A549 (cell line): ENCODE measurements at regions not wholly inside any gene's neighbourhood (a gene's known extent, or its start where the extent isn't known, plus 50 kb on each side); places are given as distances from the start of the nearest gene placed in this dataset.

Source experiments
- ATAC-seq, 2 experiments: fragments of 200-7000 bp in 1 of 2; fragments of >200 bp in 1 of 2; cut with Nextera tagmentation in 1 of 2; cut with Tn5 transposase in 1 of 2; 3 replicates each; pipeline versions ENCODE4 v1.8.0 to v1.9.1; 2018 to 2020; ENCODE audit warnings: mild to moderate bottlenecking in 1 of 2, moderate library complexity in 1 of 2
- CTCF ChIA-PET: fragments of 300-600 bp; sonication (Branson Sonifier 250); formaldehyde crosslinking; extraction: SDS; loops from one replicate; lab custom pipeline; 2021; ENCODE audit warnings: antibody characterized with exemption, inconsistent platforms; lab: Yijun Ruan, JAX
- POLR2A ChIA-PET: fragments of 350-600 bp; formaldehyde crosslinking; extraction: SDS; loops from one replicate; lab custom pipeline; 2021; ENCODE audit warnings: antibody characterized with exemption, inconsistent platforms; lab: Yijun Ruan, JAX
- DNase-seq, 2 experiments: peaks; one replicate each; pipeline versions ENCODE4 v3.0.0 to v3.0.0-alpha.2; 2011 to 2016; ENCODE audit warnings: low read depth in 1 of 2, low spot score in 1 of 2
- FAIRE-seq: peaks from 2 replicates; lab custom pipeline; 2011; peaks lifted over from hg19 to GRCh38; lab: Jason Lieb, UNC
- H3K27ac ChIP-seq, 2 experiments: fragments of >200 bp; sonication (Bioruptor Twin); formaldehyde crosslinking; 3 replicates each; pipeline ENCODE4 v1.5.1; 2016 to 2017
- H3K4me1 ChIP-seq: fragments of >200 bp; sonication (Bioruptor Twin); formaldehyde crosslinking; 3 replicates; pipeline ENCODE4 v1.6.1; 2016
- H3K4me2 ChIP-seq: fragments of >200 bp; sonication (Bioruptor Twin); formaldehyde crosslinking; 3 replicates; pipeline ENCODE4 v1.6.1; 2016
- H3K4me3 ChIP-seq: fragments of >200 bp; sonication (Bioruptor Twin); formaldehyde crosslinking; 3 replicates; pipeline ENCODE4 v1.5.1; 2016
- H3K9me3 ChIP-seq: fragments of >200 bp; sonication (Bioruptor Twin); formaldehyde crosslinking; 3 replicates; pipeline ENCODE4 v1.6.1; 2016
- ATOH8 ChIP-seq: fragments of 250-450 bp; sonication (Bioruptor Pico); IDR thresholded peaks from 2 replicates; pipeline ENCODE4 v1.5.0; 2020; ENCODE audit warnings: low read depth, mild to moderate bottlenecking, moderate library complexity
- CBX8 ChIP-seq: fragments of 200-600 bp; sonication (generic); IDR thresholded peaks from 2 replicates; pipeline ENCODE4 v1.6.1; 2016
- CEBPB ChIP-seq, 2 experiments: fragments of >200 bp in 1 of 2; sonication (Bioruptor Twin) in 1 of 2; formaldehyde crosslinking in 1 of 2; IDR thresholded peaks; 2 replicates each; pipeline ENCODE4 v1.6.1; 2012 to 2016
- CHD2 ChIP-seq: fragments of 150-350 bp; IDR thresholded peaks from 2 replicates; pipeline ENCODE4 v1.6.1; 2014; ENCODE audit warnings: low read length; ENCODE audit not compliant: partially characterized antibody
- E2F6 ChIP-seq: IDR thresholded peaks from 2 replicates; pipeline ENCODE4 v1.6.1; 2012; ENCODE audit warnings: low read depth, borderline replicate concordance
- EHF ChIP-seq: fragments of 250-450 bp; sonication (Bioruptor Pico); IDR thresholded peaks from 2 replicates; pipeline ENCODE4 v1.5.0; 2020; ENCODE audit warnings: mild to moderate bottlenecking
- ESRRA ChIP-seq: fragments of 150-350 bp; IDR thresholded peaks from 2 replicates; pipeline ENCODE4 v1.6.1; 2014; ENCODE audit warnings: mild to moderate bottlenecking, low read length, borderline replicate concordance
- FOXS1 ChIP-seq: fragments of 250-450 bp; sonication (Bioruptor Pico); IDR thresholded peaks from 2 replicates; pipeline ENCODE4 v1.5.0; 2020; ENCODE audit warnings: mild to moderate bottlenecking, moderate library complexity
- GATA3 ChIP-seq: IDR thresholded peaks from 2 replicates; pipeline ENCODE4 v1.6.1; 2012; ENCODE audit warnings: borderline replicate concordance
- HDAC2 ChIP-seq: fragments of 200-600 bp; sonication (generic); IDR thresholded peaks from 2 replicates; pipeline ENCODE4 v1.6.1; 2016
- HEYL ChIP-seq: fragments of 250-450 bp; sonication (Bioruptor Pico); IDR thresholded peaks from 2 replicates; pipeline ENCODE4 v1.8.0; 2021; ENCODE audit warnings: mild to moderate bottlenecking, moderate library complexity
- JUNB ChIP-seq: fragments of >200 bp; sonication (Bioruptor Twin); formaldehyde crosslinking; IDR thresholded peaks from 2 replicates; pipeline ENCODE4 v1.6.1; 2016
- KDM1A ChIP-seq: fragments of 200-600 bp; sonication (generic); IDR thresholded peaks from 2 replicates; pipeline ENCODE4 v1.6.1; 2016; ENCODE audit warnings: low read depth, mild to moderate bottlenecking
- MAFK ChIP-seq: fragments of 450-650 bp; IDR thresholded peaks from 2 replicates; pipeline ENCODE4 v1.6.1; 2014; ENCODE audit not compliant: partially characterized antibody
- MYC ChIP-seq: IDR thresholded peaks from 2 replicates; pipeline ENCODE4 v1.6.1; 2012; ENCODE audit warnings: mild to moderate bottlenecking, inconsistent platforms, low read length, improper control_type of control experiment, borderline replicate concordance
- NPAS2 ChIP-seq: fragments of 250-450 bp; sonication (Bioruptor Pico); IDR thresholded peaks from 2 replicates; pipeline ENCODE4 v1.8.0; 2022; ENCODE audit warnings: mild to moderate bottlenecking, moderate library complexity, borderline replicate concordance
- NR3C1 ChIP-seq: fragments of >200 bp; sonication (Bioruptor Twin); formaldehyde crosslinking; IDR thresholded peaks from 3 replicates; pipeline ENCODE4 v1.6.1; 2017
- PHF8 ChIP-seq: fragments of 200-600 bp; sonication (generic); IDR thresholded peaks from 2 replicates; pipeline ENCODE4 v1.6.1; 2016; ENCODE audit warnings: low read depth, mild to moderate bottlenecking, antibody characterized with exemption, moderate library complexity, borderline replicate concordance
- RAD21 ChIP-seq, 2 experiments: fragments of >200 bp in 1 of 2; sonication (Bioruptor Twin) in 1 of 2; formaldehyde crosslinking in 1 of 2; IDR thresholded peaks in 1 of 2; conservative IDR thresholded peaks in 1 of 2; 2 replicates in 1 of 2; 3 replicates in 1 of 2; pipeline ENCODE4 v1.6.1; 2012 to 2018; ENCODE audit warnings: inconsistent platforms in 1 of 2
- RARB ChIP-seq: fragments of 250-450 bp; sonication (Bioruptor Pico); IDR thresholded peaks from 2 replicates; pipeline ENCODE4 v1.8.0; 2021; ENCODE audit warnings: mild to moderate bottlenecking, moderate library complexity
- RCOR1 ChIP-seq: fragments of 150-350 bp; IDR thresholded peaks from 2 replicates; pipeline ENCODE4 v1.6.1; 2014; ENCODE audit warnings: antibody characterized with exemption, low read length, low read depth
- RFX5 ChIP-seq: fragments of 450-650 bp; IDR thresholded peaks from 2 replicates; pipeline ENCODE4 v1.7.1; 2014; ENCODE audit warnings: antibody characterized with exemption, mild to moderate bottlenecking, moderate library complexity
- RNF2 ChIP-seq: fragments of 200-600 bp; sonication (generic); IDR thresholded peaks from 2 replicates; pipeline ENCODE4 v1.6.1; 2016; ENCODE audit warnings: low read depth, mild to moderate bottlenecking, antibody characterized with exemption, moderate library complexity, borderline replicate concordance
- TFCP2L1 ChIP-seq: fragments of 250-450 bp; sonication (Bioruptor Pico); IDR thresholded peaks from 2 replicates; pipeline ENCODE4 v1.5.0; 2021; ENCODE audit warnings: mild to moderate bottlenecking
- ZC3H11A ChIP-seq: fragments of 450-650 bp; IDR thresholded peaks from 2 replicates; pipeline ENCODE4 v1.6.1; 2014; ENCODE audit warnings: antibody characterized with exemption, mild to moderate bottlenecking
- ZSCAN20 ChIP-seq: fragments of 250-450 bp; sonication (Bioruptor Pico); IDR thresholded peaks from 2 replicates; pipeline ENCODE4 v1.8.0; 2022; ENCODE audit warnings: mild to moderate bottlenecking, moderate library complexity
- WGBS: methylation state at CpG from one replicate; pipeline ENCODE4 v1.1.6; 2017; ENCODE audit errors: missing lambda C conversion rate; 5-methylcytosine and 5-hydroxymethylcytosine counted together
- TF ChIP-seq, protein P1 (sequence below): fragments of >200 bp; sonication (Bioruptor Twin); formaldehyde crosslinking; IDR thresholded peaks from 3 replicates; pipeline ENCODE4 v1.6.1; 2016
- TF ChIP-seq, protein P2 (sequence below): fragments of 450-650 bp; IDR thresholded peaks from 2 replicates; pipeline ENCODE4 v1.6.1; 2014; ENCODE audit warnings: antibody characterized with exemption
- TF ChIP-seq, protein P3 (sequence below): fragments of 250-450 bp; sonication (Bioruptor Pico); IDR thresholded peaks from 2 replicates; pipeline ENCODE4 v1.5.0; 2021; ENCODE audit warnings: mild to moderate bottlenecking, moderate library complexity, borderline replicate concordance

- ATAC-seq, result no peak
- Histone ChIP-seq H3K4me1 (no peaks in the 10 kb centered on the region), H3K27ac (no peak overlapping the region), H3K4me3 (no peak overlapping the region), H3K9me3 (no peaks in the 10 kb centered on the region), H3K4me2 (no peak overlapping the region)
- POLR2A ChIA-PET, result no interaction called here
- TF ChIP-seq ZC3H11A (no peak), TFCP2L1 (CRISPR knock-in tag) (no peak), RFX5 (no peak), RARB (CRISPR knock-in tag) (no peak), ESRRA (no peak), JUNB (no peak), KDM1A (no peak)
- TF ChIP-seq, protein P1, sequence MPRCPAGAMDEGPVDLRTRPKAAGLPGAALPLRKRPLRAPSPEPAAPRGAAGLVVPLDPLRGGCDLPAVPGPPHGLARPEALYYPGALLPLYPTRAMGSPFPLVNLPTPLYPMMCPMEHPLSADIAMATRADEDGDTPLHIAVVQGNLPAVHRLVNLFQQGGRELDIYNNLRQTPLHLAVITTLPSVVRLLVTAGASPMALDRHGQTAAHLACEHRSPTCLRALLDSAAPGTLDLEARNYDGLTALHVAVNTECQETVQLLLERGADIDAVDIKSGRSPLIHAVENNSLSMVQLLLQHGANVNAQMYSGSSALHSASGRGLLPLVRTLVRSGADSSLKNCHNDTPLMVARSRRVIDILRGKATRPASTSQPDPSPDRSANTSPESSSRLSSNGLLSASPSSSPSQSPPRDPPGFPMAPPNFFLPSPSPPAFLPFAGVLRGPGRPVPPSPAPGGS, result no peak
- FAIRE-seq, result no peak
- DNase-seq, result no peak
- CTCF ChIA-PET, result no interaction called here
- 0% methylated on average over 1 of the region's 1 CpG for WGBS
These were observed 330.6 kb downstream of the KCNRG start for GRCh38 chr13:50345804-50346203.

DNA sequence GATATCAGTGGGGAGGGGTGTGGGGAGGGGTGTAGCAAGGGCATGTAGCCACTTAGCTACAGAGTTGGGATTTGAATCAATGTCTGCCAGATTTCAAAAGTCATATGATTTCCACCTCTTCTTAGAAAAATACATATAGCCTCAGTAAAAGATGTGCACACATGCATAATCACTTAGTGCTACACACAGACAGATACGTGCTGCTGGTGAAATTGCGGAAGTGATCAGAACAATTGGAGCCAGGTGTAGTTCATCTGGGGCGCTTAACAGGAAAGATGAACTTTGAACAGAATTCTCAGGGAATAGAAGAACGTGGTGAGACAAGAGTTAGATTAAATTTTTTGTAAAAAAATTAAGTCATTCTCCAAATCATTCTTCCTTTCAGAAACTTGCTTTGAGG is 333.1 kb downstream of the KCNRG start:
- ATAC-seq (no peak), DNase-seq (no peak), FAIRE-seq (no peak)
- Histone ChIP-seq H3K4me2 (no peak overlapping the region), H3K4me1 (no peaks in the 10 kb centered on the region), H3K9me3 (no peaks in the 10 kb centered on the region), H3K4me3 (no peak overlapping the region), H3K27ac (no peak overlapping the region)
- no peak for TF ChIP-seq EHF
- TF ChIP-seq CHD2, result no peak
- TF ChIP-seq RAD21 (conservative IDR thresholded peaks at IDR 0.05 in 1 of 2, IDR thresholded peaks at IDR 0.05 in 1 of 2), result no peak
- no peak for TF ChIP-seq PHF8
- TF ChIP-seq FOXS1 (CRISPR knock-in tag), result no peak
- TF ChIP-seq MYC, result no peak
- TF ChIP-seq HDAC2, result no peak
- TF ChIP-seq CEBPB (IDR thresholded peaks at IDR 0.05), result no peak
- no peak for TF ChIP-seq RFX5
- no peak for TF ChIP-seq ATOH8 (CRISPR knock-in tag)
- TF ChIP-seq KDM1A, result no peak
- TF ChIP-seq ZSCAN20, result no peak
- POLR2A ChIA-PET, result no interaction called here
- CTCF ChIA-PET, result no interaction called here
- WGBS, result 88% methylated on average over 4 of the region's 4 CpGs

DNA sequence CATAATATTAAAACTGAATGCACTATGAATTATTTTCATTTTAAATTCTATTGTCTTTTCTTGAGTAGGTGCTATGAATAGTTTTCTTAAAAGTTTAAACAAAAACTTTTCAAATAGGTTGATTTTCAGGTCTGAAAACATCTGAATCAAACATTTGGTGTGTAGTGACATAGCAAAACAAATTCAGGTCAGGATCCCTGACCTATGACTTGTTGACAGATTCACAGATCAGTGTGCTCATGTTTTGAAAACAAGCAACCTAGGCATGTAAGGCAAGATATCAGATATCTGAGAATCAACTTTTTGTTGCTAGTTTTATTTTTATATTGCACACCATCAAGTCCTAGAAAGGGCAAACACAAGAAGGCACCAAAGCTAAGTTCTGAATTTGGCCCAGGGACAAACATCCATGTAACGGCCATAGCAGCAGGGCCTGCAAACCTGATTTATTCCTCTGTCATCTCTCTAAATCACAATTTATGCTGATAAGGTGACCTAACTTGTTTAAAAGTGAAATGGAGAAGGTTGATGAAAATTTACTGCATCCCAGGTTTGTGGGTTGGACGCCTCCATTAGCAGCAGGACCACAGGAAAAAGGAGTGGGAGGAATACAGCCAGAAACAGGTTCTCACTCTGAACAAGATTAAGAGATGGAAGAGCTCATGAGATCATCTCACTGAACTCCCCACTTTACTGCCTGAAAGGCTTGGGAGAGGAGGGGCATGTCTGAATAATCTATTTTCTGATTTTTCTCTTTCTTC is 337.7 kb downstream of the KCNRG start:
- Histone ChIP-seq H3K4me3 (no peak overlapping the region), H3K4me1 (peaks cover 2% of the 10 kb centered on the region; the same call in 1 of the 3 replicates), H3K4me2 (no peak overlapping the region), H3K27ac (no peak overlapping the region), H3K9me3 (no peaks in the 10 kb centered on the region)
- DNase-seq (no peak), FAIRE-seq (no peak), ATAC-seq (no peak)
- ChIA-PET CTCF (no interaction called here), POLR2A (no interaction called here)
- 44% methylated on average over 2 of the region's 2 CpGs for WGBS
- TF ChIP-seq GATA3 (no peak), E2F6 (no peak), RCOR1 (no peak), PHF8 (no peak), RAD21 (conservative IDR thresholded peaks at IDR 0.05 in 1 of 2, IDR thresholded peaks at IDR 0.05 in 1 of 2) (no peak), ZC3H11A (no peak), RNF2 (no peak), MYC (no peak), HEYL (no peak), CHD2 (no peak), NR3C1 (no peak), CBX8 (no peak), NPAS2 (CRISPR knock-in tag) (no peak), MAFK (no peak)
- TF ChIP-seq, protein P2, sequence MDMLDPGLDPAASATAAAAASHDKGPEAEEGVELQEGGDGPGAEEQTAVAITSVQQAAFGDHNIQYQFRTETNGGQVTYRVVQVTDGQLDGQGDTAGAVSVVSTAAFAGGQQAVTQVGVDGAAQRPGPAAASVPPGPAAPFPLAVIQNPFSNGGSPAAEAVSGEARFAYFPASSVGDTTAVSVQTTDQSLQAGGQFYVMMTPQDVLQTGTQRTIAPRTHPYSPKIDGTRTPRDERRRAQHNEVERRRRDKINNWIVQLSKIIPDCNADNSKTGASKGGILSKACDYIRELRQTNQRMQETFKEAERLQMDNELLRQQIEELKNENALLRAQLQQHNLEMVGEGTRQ, result no peak
- TF ChIP-seq, protein P3, sequence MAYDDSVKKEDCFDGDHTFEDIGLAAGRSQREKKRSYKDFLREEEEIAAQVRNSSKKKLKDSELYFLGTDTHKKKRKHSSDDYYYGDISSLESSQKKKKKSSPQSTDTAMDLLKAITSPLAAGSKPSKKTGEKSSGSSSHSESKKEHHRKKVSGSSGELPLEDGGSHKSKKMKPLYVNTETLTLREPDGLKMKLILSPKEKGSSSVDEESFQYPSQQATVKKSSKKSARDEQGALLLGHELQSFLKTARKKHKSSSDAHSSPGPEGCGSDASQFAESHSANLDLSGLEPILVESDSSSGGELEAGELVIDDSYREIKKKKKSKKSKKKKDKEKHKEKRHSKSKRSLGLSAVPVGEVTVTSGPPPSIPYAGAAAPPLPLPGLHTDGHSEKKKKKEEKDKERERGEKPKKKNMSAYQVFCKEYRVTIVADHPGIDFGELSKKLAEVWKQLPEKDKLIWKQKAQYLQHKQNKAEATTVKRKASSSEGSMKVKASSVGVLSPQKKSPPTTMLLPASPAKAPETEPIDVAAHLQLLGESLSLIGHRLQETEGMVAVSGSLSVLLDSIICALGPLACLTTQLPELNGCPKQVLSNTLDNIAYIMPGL, result no peak
